Ectodermal cell (in vitro differentiated cells): ENCODE measurements at regions not wholly inside any gene's neighbourhood (a gene's known extent, or its start where the extent isn't known, plus 50 kb on each side); places are given as distances from the start of the nearest gene placed in this dataset.
"Not testable (repeated sequence)": the region's sequence is repeated elsewhere in the genome, so short reads cannot be mapped to it uniquely, and the experiment has no call there.

Experiments
- H3K27ac ChIP-seq: 2 replicates; pipeline ENCODE4 v1.7.0; 2013; ENCODE audit warnings: mild to moderate bottlenecking, low read depth, low read length; ENCODE audit not compliant: insufficient read depth, poor library complexity, severe bottlenecking
- H3K27me3 ChIP-seq: 2 replicates; pipeline ENCODE4 v1.7.0; 2013; ENCODE audit warnings: mild to moderate bottlenecking, low read length; ENCODE audit not compliant: insufficient read depth, control insufficient read depth, poor library complexity, severe bottlenecking
- H3K36me3 ChIP-seq: one replicate; pipeline ENCODE4 v1.7.0; 2013; ENCODE audit warnings: low read length; ENCODE audit not compliant: control insufficient read depth, insufficient read depth
- H3K4me1 ChIP-seq: one replicate; pipeline ENCODE4 v1.7.0; 2013; ENCODE audit warnings: low read length; ENCODE audit not compliant: control insufficient read depth, insufficient read depth
- H3K4me3 ChIP-seq: 2 replicates; pipeline ENCODE4 v1.7.0; 2013; ENCODE audit warnings: low read depth, low read length, control low read depth; ENCODE audit not compliant: insufficient read depth
- H3K9me3 ChIP-seq: 2 replicates; pipeline ENCODE4 v1.7.0; 2013; ENCODE audit warnings: mild to moderate bottlenecking, low read length, moderate library complexity; ENCODE audit not compliant: control insufficient read depth
- WGBS, 2 experiments: methylation state at CpG; one replicate each; pipeline ENCODE4 v1.1.7; 2013; ENCODE audit warnings: missing lambda C conversion rate in 2 of 2; 5-methylcytosine and 5-hydroxymethylcytosine counted together

DNA sequence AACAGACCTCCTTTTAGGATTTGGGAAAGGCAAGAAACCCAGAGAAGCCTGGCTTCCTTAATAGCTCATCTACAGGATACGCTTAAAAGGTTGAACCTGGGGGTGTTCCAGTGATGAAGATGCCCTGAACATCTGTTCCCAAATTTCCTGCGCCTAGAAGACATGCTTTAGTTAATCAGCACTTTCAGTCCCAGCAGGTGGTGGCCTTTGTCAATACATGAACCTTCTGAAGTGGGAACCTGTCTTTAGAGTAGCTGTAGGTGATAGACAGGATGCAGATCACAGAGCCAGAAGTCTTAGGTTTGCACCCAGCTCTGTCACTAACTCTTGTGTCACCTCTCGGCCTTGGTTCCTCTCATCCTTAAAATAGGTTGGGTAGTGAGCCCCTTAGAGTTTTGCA, 149.7 kb upstream of the SYNPR start:
- WGBS, 2 experiments = 91% methylated on average over 3 of the region's 3 CpGs
- Histone ChIP-seq H3K4me1 (peaks cover 22% of the 10 kb centered on the region), H3K27ac (no peak overlapping the region)

DNA sequence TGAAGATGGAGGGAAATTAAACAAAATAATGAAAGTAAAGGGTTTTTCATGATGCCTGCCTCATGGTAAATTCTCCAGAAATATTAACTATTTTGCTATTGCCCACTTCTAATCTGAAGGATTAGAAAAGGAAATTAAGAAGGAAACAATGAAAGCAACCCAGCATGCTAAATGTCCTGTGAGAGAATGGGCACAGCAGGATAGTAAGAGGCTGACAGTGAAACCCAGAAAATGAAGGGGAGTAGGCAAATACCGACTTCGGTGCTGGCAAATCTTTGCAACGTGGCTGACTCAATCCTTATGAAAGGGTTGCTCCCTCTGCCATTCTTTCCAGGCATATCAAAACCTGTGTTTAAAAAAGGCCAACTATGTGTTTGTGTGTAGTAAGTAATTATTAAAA, 147.5 kb upstream of the SYNPR start:
- no peaks in the 10 kb centered on the region for H3K36me3 ChIP-seq
- H3K4me3 ChIP-seq = no peak overlapping the region
- WGBS, 2 experiments = 0 to 3% methylated on average over 3 of the region's 3 CpGs
- no peak overlapping the region for H3K27ac ChIP-seq
- no peaks in the 10 kb centered on the region for H3K9me3 ChIP-seq
- no peaks in the 10 kb centered on the region for H3K27me3 ChIP-seq
- peaks cover 32% of the 10 kb centered on the region for H3K4me1 ChIP-seq

More for the DNA sequence above, 149.7 kb upstream of the SYNPR start:
- Histone ChIP-seq H3K27me3 (no peaks in the 10 kb centered on the region), H3K9me3 (no peaks in the 10 kb centered on the region), H3K4me3 (no peak overlapping the region), H3K36me3 (no peaks in the 10 kb centered on the region)

DNA sequence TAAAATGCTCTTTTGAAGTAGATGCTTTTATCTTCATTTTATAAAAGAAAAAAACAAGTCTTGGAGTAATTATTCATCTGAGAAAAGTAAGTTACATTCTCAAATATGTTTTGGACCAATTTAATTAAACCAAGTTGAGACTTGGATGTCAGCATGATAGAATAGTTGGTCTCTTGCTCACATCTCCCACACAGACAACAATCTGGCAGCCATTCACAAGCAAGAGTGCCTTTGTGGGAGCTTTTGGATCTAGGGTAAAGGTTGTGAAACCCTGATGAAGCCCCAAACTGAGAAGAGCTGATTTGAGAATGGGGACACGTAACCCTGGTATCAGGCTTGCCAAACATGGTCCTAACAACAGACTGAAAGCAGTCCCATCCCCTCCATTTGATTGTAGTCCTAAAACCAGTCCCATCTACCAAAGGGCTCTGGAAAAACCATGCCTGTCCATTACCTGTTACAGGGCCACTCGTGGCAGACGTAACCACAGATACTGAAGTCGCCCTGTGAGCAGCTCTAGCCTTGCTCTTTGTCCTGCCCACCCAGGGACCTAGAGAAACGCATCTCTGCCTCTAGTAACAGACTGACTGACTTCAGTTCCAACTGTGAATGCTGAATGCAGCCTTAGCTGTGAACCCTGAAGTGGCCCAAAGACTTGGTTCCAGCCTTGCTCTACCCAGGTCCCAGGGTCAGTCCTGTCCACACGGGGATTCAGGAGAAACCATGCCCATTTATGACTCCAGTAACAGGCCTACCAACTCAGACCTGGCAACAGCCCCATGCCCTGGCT, 145.5 kb upstream of the SYNPR start:
- Histone ChIP-seq H3K36me3 (no peaks in the 10 kb centered on the region), H3K27me3 (no peaks in the 10 kb centered on the region), H3K4me3 (no peak overlapping the region), H3K9me3 (no peaks in the 10 kb centered on the region), H3K4me1 (peaks cover 35% of the 10 kb centered on the region), H3K27ac (no peak overlapping the region)
- WGBS, 2 experiments = 69 to 77% methylated on average over 6 of the region's 6 CpGs

- peak overlapping the region; percentile 85 for H3K27ac ChIP-seq
- H3K36me3 ChIP-seq = no peaks in the 10 kb centered on the region
- H3K4me3 ChIP-seq = no peak overlapping the region
- no peaks in the 10 kb centered on the region for H3K9me3 ChIP-seq
- H3K4me1 ChIP-seq = peaks cover 32% of the 10 kb centered on the region
- H3K27me3 ChIP-seq = no peaks in the 10 kb centered on the region
These were observed 142.7 kb upstream of the SYNPR start for GRCh38 chr3:63135367-63135766.

DNA sequence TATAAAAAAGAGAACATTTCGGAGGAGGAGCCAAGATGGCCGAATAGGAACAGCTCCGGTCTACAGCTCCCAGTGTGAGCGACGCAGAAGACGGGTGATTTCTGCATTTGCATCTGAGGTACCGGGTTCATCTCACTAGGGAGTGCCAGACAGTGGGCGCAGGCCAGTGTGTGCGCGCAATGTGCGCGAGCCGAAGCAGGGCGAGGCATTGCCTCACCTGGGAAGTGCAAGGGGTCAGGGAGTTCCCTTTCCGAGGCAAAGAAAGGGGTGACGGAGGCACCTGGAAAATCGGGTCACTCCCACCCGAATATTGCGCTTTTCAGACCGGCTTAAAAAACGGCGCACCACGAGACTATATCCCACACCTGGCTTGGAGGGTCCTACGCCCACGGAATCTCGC, 141.9 kb upstream of the SYNPR start:
- H3K4me3 ChIP-seq, H3K27me3 ChIP-seq, H3K27ac ChIP-seq, H3K9me3 ChIP-seq, H3K36me3 ChIP-seq: not testable (repeated sequence)
- H3K4me1 ChIP-seq = peaks cover 25% of the 10 kb centered on the region
- WGBS, 2 experiments = 85 to 89% methylated on average over 14 to 16 of the region's 26 CpGs

- H3K27ac ChIP-seq = no peak overlapping the region
- no peaks in the 10 kb centered on the region for H3K36me3 ChIP-seq
- 84 to 89% methylated on average over 2 of the region's 2 CpGs for whole genome bisulfite sequencing, 2 experiments
- no peaks in the 10 kb centered on the region for H3K27me3 ChIP-seq
- no peak overlapping the region for H3K4me3 ChIP-seq
- H3K4me1 ChIP-seq = no peaks in the 10 kb centered on the region
- no peaks in the 10 kb centered on the region for H3K9me3 ChIP-seq
These were observed 135.4 kb upstream of the SYNPR start for GRCh38 chr3:63142681-63143080.

DNA sequence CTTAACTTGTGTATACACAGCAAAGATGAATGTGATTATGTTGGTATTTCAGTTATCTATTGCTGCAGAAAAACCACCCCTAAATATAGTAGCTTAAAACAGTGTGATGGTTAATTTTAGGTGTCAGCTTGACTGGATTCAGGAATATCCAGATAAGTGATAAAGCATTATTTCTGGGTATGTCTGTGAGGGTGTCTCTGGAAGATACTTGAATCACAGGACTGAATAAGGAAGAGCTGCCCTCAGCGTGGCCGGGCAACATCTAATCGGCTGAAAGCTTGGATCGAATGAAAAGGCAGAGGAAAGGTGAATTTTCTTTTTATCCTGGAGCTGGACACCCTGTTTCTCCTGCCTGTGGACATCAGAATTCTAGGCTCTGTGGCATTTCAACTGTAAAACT, 132.0 kb upstream of the SYNPR start:
- no peaks in the 10 kb centered on the region for H3K9me3 ChIP-seq
- H3K4me1 ChIP-seq = no peaks in the 10 kb centered on the region
- no peak overlapping the region for H3K4me3 ChIP-seq
- no peaks in the 10 kb centered on the region for H3K27me3 ChIP-seq
- WGBS, 2 experiments = 97 to 99% methylated on average over 4 of the region's 4 CpGs
- H3K36me3 ChIP-seq = no peaks in the 10 kb centered on the region
- no peak overlapping the region for H3K27ac ChIP-seq

DNA sequence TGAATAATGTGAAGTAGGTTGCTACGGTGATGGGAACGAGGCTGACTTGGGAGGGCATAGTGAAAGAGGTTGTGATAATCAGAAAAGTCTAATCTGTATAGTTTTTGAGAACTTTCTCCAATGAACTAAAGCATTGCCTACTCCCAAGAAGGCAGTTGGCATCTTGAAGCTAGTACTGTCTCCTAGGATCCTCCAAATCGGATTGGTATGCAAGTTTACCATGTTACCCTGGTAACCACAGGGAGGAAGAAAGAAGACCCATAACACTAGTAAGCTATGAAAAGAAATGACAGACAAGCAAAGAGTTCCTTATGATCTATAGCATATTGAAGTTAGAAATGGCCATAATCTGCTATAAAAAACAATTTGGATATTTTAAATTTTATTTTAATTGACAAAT, 127.2 kb upstream of the SYNPR start:
- Histone ChIP-seq H3K4me1 (no peaks in the 10 kb centered on the region), H3K9me3 (no peaks in the 10 kb centered on the region), H3K27ac (no peak overlapping the region), H3K4me3 (no peak overlapping the region), H3K36me3 (no peaks in the 10 kb centered on the region), H3K27me3 (no peaks in the 10 kb centered on the region)
- WGBS, 2 experiments = 56 to 65% methylated on average over 3 of the region's 3 CpGs

DNA sequence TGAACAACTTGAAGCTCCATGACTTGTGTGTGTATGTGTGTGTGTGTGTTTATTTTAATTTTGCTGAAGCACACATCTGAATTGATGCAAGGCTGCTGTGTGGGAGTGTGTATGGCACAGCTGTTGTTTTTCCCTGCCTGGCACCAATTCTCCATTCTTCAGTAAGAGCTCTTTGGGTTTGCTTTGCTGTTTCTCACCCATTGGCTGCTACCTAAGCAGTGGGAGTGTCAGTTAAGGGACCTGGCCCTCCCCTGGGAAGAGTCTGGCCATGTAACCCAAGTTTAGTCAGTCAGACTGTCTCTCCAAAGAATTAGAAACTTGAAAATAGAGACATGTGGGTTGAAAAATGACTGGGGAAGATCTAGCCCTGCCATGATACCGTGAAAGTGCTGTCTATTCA, 126.2 kb upstream of the SYNPR start:
- Histone ChIP-seq H3K9me3 (no peaks in the 10 kb centered on the region), H3K4me1 (no peaks in the 10 kb centered on the region), H3K36me3 (no peaks in the 10 kb centered on the region), H3K27ac (no peak overlapping the region), H3K27me3 (no peaks in the 10 kb centered on the region), H3K4me3 (no peak overlapping the region)
- 94 to 100% methylated on average over 1 of the region's 1 CpG for WGBS, 2 experiments

GRCh38 chr3:63159764-63160163, 118.3 kb upstream of the SYNPR start:
- no peaks in the 10 kb centered on the region for H3K9me3 ChIP-seq
- no peak overlapping the region for H3K27ac ChIP-seq
- 88 to 94% methylated on average over 2 of the region's 2 CpGs for WGBS, 2 experiments

GRCh38 chr3:63167113-63167512, 111.0 kb upstream of the SYNPR start:
- Histone ChIP-seq H3K27me3 (no peaks in the 10 kb centered on the region), H3K36me3 (no peaks in the 10 kb centered on the region), H3K4me1 (no peaks in the 10 kb centered on the region), H3K27ac (no peak overlapping the region), H3K9me3 (no peaks in the 10 kb centered on the region), H3K4me3 (no peak overlapping the region)
- 82 to 86% methylated on average over 4 of the region's 4 CpGs for WGBS, 2 experiments

More at GRCh38 chr3:63159764-63160163, 118.3 kb upstream of the SYNPR start:
- no peak overlapping the region for H3K4me3 ChIP-seq
- H3K36me3 ChIP-seq = no peaks in the 10 kb centered on the region
- H3K4me1 ChIP-seq = no peaks in the 10 kb centered on the region
- no peaks in the 10 kb centered on the region for H3K27me3 ChIP-seq
